Caco-2 (cell line): ENCODE measurements at regions not wholly inside any gene's neighbourhood (a gene's known extent, or its start where the extent isn't known, plus 50 kb on each side); places are given as distances from the start of the nearest gene placed in this dataset.

Experiments
- BruUV-seq: library from RNA; stranded (reverse); fragments of 400-500 nt; replicated peaks from 2 replicates; lab custom pipeline; 2021; lab: Mats Ljungman, UMichigan
- CTCF ChIA-PET: fragments of 300-600 bp; sonication (Branson Sonifier 250); formaldehyde crosslinking; loops from one replicate; lab custom pipeline; 2022; ENCODE audit warnings: antibody characterized with exemption; lab: Charles Lee
- POLR2A ChIA-PET: fragments of 300-600 bp; sonication (Branson Sonifier 250); formaldehyde crosslinking; loops from one replicate; lab custom pipeline; 2022; ENCODE audit warnings: antibody characterized with exemption; lab: Charles Lee
- DNase-seq, 2 experiments: peaks; one replicate each; pipeline versions ENCODE4 v3.0.0 to v3.0.0-alpha.2; 2020 to 2022
- H3K27me3 ChIP-seq: replicated peaks from 2 replicates; pipeline ENCODE4 v1.6.0; 2011; ENCODE audit warnings: low read length; ENCODE audit not compliant: control insufficient read depth, insufficient read depth
- H3K36me3 ChIP-seq: 2 replicates; pipeline ENCODE4 v1.5.1; 2011; ENCODE audit warnings: low read length; ENCODE audit not compliant: control insufficient read depth, insufficient read depth
- H3K4me1 ChIP-seq: fragments of 250-450 bp; sonication (Bioruptor Pico); 2 replicates; pipeline ENCODE4 v1.5.1; 2020; ENCODE audit warnings: mild to moderate bottlenecking
- H3K4me3 ChIP-seq: 2 replicates; pipeline ENCODE4 v1.5.1; 2011; ENCODE audit warnings: low read depth, mild to moderate bottlenecking, control low read depth, low read length
- H3K9me3 ChIP-seq: fragments of 250-450 bp; sonication (Bioruptor Pico); 2 replicates; pipeline ENCODE4 v1.5.1; 2020; ENCODE audit warnings: mild to moderate bottlenecking, moderate library complexity
- H3K27ac Mint-ChIP-seq: one replicate; pipeline ENCODE4 v1.8.0; 2022; ENCODE audit warnings: mixed read lengths; ENCODE audit not compliant: unreplicated experiment
- H3K27me3 Mint-ChIP-seq: one replicate; pipeline ENCODE4 v1.8.0; 2022; ENCODE audit warnings: mixed read lengths; ENCODE audit not compliant: insufficient read depth, unreplicated experiment
- H3K36me3 Mint-ChIP-seq: one replicate; pipeline ENCODE4 v1.8.0; 2022; ENCODE audit warnings: mild to moderate bottlenecking, mixed read lengths; ENCODE audit not compliant: insufficient read depth, unreplicated experiment
- H3K4me1 Mint-ChIP-seq: one replicate; pipeline ENCODE4 v1.8.0; 2022; ENCODE audit warnings: low read depth, mixed read lengths; ENCODE audit not compliant: unreplicated experiment
- H3K4me3 Mint-ChIP-seq: one replicate; pipeline ENCODE4 v1.8.0; 2022; ENCODE audit warnings: mild to moderate bottlenecking, moderate library complexity, mixed read lengths; ENCODE audit not compliant: unreplicated experiment
- H3K9me3 Mint-ChIP-seq: one replicate; pipeline ENCODE4 v1.8.0; 2022; ENCODE audit warnings: mixed read lengths; ENCODE audit not compliant: unreplicated experiment
- CTCF ChIP-seq, 2 experiments: fragments of 200-600 bp in 1 of 2; IDR thresholded peaks; 1 replicate in 1 of 2; 2 replicates in 1 of 2; pipeline versions ENCODE4 v1.5.1 to v1.8.0; 2011 to 2022; ENCODE audit warnings: antibody characterized with exemption in 1 of 2, control low read depth in 1 of 2, inconsistent platforms in 1 of 2, low read depth in 1 of 2, low read length in 1 of 2, mild to moderate bottlenecking in 1 of 2, moderate library complexity in 1 of 2; ENCODE audit not compliant: insufficient read depth in 1 of 2, severe bottlenecking in 1 of 2, unreplicated experiment in 1 of 2
- intact Hi-C: fragments of 100-400 bp; cut with micrococcal nuclease; formaldehyde crosslinking; loops from one replicate; pipeline ENCODE4 v1.10.0; 2022; ENCODE audit not compliant: unreplicated experiment

- CTCF ChIA-PET: no interaction called here
- DNase-seq: no peak
- H3K4me3 Mint-ChIP-seq: no peak overlapping the region
- no peak for TF ChIP-seq CTCF (IDR thresholded peaks at IDR 0.05; ENCODE audit: insufficient read depth in 1 of 2, low read depth in 1 of 2, low read length in 1 of 2, severe bottlenecking in 1 of 2, unreplicated experiment in 1 of 2)
- BruUV-seq: no TSS peak
- intact Hi-C loops: no loop called here
- H3K36me3 Mint-ChIP-seq: no peaks in the 10 kb centered on the region
- H3K27ac Mint-ChIP-seq: no peak overlapping the region
- H3K9me3 Mint-ChIP-seq: no peaks in the 10 kb centered on the region
- Histone ChIP-seq H3K36me3 (no peaks in the 10 kb centered on the region), H3K4me3 (no peak overlapping the region), H3K27me3 (no peaks in the 10 kb centered on the region), H3K4me1 (no peaks in the 10 kb centered on the region), H3K9me3 (no peaks in the 10 kb centered on the region)
- POLR2A ChIA-PET: no interaction called here
- no peaks in the 10 kb centered on the region for H3K27me3 Mint-ChIP-seq
- H3K4me1 Mint-ChIP-seq: no peaks in the 10 kb centered on the region
These were observed 726.2 kb upstream of the SGCG start for GRCh38 chr13:22454586-22454985.

GRCh38 chr13:22455036-22455435, 725.7 kb upstream of the SGCG start:
- DNase-seq: no peak
- no peaks in the 10 kb centered on the region for H3K36me3 ChIP-seq
- intact Hi-C loops: no loop called here
- Mint-ChIP-seq H3K9me3 (no peaks in the 10 kb centered on the region), H3K4me1 (no peaks in the 10 kb centered on the region), H3K4me3 (no peak overlapping the region), H3K27me3 (no peaks in the 10 kb centered on the region), H3K27ac (no peak overlapping the region), H3K36me3 (no peaks in the 10 kb centered on the region)
- POLR2A ChIA-PET: no interaction called here
- no peaks in the 10 kb centered on the region for H3K4me1 ChIP-seq
- H3K9me3 ChIP-seq: no peaks in the 10 kb centered on the region
- no TSS peak for BruUV-seq
- TF ChIP-seq CTCF (IDR thresholded peaks at IDR 0.05; ENCODE audit: insufficient read depth in 1 of 2, low read depth in 1 of 2, low read length in 1 of 2, severe bottlenecking in 1 of 2, unreplicated experiment in 1 of 2): no peak
- CTCF ChIA-PET: no interaction called here
- H3K27me3 ChIP-seq: no peaks in the 10 kb centered on the region
- no peak overlapping the region for H3K4me3 ChIP-seq

GRCh38 chr13:22461854-22462490, 718.8 kb upstream of the SGCG start:
- no peak overlapping the region for H3K27ac Mint-ChIP-seq
- H3K27me3 Mint-ChIP-seq: no peaks in the 10 kb centered on the region
- no peaks in the 10 kb centered on the region for H3K9me3 ChIP-seq
- no peaks in the 10 kb centered on the region for H3K4me1 ChIP-seq
- H3K27me3 ChIP-seq: no peaks in the 10 kb centered on the region
- no peak for TF ChIP-seq CTCF (IDR thresholded peaks at IDR 0.05; ENCODE audit: insufficient read depth in 1 of 2, low read depth in 1 of 2, low read length in 1 of 2, severe bottlenecking in 1 of 2, unreplicated experiment in 1 of 2)
- no peaks in the 10 kb centered on the region for H3K4me1 Mint-ChIP-seq
- intact Hi-C loops: no loop called here
- no peak overlapping the region for H3K4me3 ChIP-seq
- DNase-seq: no peak
- H3K9me3 Mint-ChIP-seq: no peaks in the 10 kb centered on the region
- ChIA-PET POLR2A (no interaction called here), CTCF (no interaction called here)
- no peak overlapping the region for H3K4me3 Mint-ChIP-seq
- H3K36me3 ChIP-seq: no peaks in the 10 kb centered on the region
- H3K36me3 Mint-ChIP-seq: no peaks in the 10 kb centered on the region
- BruUV-seq: no TSS peak
